NCI-H1105 (cell line): ENCODE measurements at regions not wholly inside any gene's neighbourhood (a gene's known extent, or its start where the extent isn't known, plus 50 kb on each side); places are given as distances from the start of the nearest gene placed in this dataset.
A peak's percentile ranks its signal among the peaks of the same experiment; 100 is the strongest.

Experiments
- DNase-seq: peaks from one replicate; lab custom pipeline; 2025; lab: John Stamatoyannopoulos, UW

DNA sequence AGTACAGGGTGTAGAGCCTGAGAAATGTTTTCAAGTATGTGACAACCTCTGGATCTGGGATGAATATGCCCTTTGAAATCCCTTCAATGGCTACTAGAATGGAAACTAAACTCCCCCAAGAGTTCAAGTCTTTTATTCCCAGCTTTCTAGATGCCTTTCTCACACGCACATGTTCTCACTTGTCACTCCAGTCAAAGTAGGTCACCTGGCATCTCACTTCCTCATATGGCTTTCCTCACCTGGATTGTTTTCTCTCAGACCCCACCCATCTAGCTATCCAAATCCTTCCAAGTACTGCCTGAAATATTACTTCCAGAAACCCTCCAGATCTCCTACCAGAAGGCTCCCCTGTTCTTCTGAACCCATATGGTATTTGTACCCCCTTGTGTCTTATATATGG lies 615.4 kb upstream of the KLF4 start:
- no peak for DNase-seq

- no peak for DNase-seq
Observed at GRCh38 chr9:108103046-108103693, 613.6 kb upstream of the KLF4 start.

GRCh38 chr9:108101410-108101809 lies 611.8 kb upstream of the KLF4 start:
- no peak for DNase-seq

GRCh38 chr9:108100571-108100970 lies 611.0 kb upstream of the KLF4 start:
- no peak for DNase-seq

GRCh38 chr9:108099854-108100253 lies 610.3 kb upstream of the KLF4 start:
- DNase-seq = no peak

GRCh38 chr9:108095496-108095895 lies 605.9 kb upstream of the KLF4 start:
- no peak for DNase-seq

- DNase-seq = no peak
Observed at GRCh38 chr9:108094676-108094993, 605.1 kb upstream of the KLF4 start.

DNA sequence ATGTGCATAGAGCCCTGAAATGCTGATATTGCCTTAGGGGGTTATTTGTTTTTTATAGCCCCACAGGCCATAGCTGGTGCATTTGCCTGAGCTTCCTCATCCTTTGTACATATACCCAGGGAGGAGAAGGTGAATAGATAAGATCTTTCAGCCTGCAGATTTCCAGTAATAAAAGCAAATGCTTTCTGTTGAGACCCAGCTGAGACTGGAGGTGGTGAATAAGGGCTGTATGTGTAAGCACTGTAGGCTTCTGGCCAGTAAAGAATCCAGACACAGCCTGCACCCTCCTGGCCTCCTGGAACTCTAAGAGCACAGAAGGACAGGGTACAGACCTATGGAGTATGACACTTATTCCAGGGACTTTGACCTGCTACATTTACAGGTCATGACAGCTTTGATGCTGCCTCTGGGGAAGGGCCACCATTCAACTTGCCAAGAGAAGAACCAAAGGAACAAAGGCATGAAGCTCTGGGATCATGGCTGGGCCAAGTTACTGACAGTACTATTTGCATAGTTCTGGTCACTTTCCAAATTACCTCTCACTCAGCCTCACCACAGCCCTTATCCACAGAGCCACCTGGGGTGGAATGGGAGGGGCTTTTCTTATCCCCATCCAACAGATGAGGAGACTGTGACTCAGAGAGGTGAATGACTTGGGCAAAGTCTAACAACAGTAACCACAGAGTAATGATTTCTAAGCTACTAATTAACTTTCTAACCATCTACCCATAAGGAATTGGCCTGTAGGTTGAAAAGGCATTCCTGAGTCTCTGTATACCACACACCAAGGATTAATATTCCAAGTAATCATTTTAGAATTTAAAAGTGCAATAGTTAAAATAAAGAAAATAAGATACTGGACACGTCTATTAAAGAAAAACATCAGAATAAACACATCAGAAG lies 604.5 kb upstream of the KLF4 start:
- DNase-seq = no peak

- DNase-seq = no peak
Observed at GRCh38 chr9:108088916-108089315, 599.3 kb upstream of the KLF4 start.

DNA sequence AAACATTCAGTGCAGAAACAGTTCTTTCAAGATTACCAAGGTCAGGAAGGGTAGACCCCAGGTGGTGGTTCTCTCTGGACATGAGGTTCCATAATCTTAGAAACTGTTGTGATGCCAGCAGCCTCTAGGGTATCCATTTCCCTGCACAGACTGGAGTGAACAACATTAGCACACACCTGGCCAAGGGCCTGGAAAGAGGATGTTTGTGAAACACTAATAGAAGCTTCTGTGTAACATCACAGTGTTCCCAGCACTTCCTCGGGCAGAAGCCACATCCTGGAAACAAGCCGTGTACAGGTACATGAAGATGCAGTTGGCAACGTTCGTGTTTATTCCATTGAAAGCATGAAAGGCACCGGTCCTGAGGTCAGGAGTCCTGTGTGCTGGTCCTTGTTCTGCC lies 598.2 kb upstream of the KLF4 start:
- DNase-seq = no peak

- DNase-seq = no peak
Observed at GRCh38 chr9:108086624-108087023, 597.1 kb upstream of the KLF4 start.

GRCh38 chr9:108085294-108085693 lies 595.7 kb upstream of the KLF4 start:
- no peak for DNase-seq

- DNase-seq = no peak
Observed at GRCh38 chr9:108083796-108084352, 594.3 kb upstream of the KLF4 start.

- DNase-seq = peak; percentile 84
Observed at GRCh38 chr9:108083160-108083750, 593.7 kb upstream of the KLF4 start.

DNA sequence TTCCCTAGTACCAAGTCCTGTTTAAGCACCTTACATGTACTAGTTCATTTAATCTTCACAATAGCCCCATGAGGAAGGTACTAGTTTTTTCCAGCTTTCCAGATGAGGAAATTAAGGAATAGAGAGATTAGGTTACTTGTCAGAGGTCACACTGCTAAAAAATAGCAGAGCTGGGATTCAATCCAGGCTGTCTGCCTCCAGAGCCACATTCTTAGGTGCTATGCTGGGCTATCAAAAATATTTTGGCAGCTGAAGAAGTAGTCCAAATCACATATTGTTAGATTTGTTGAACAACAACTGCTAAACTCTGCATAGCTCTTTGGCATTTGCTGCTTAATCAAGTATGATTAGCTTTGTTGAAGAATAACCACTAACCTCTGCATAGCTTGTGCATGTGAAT lies 591.5 kb upstream of the KLF4 start:
- no peak for DNase-seq

GRCh38 chr9:108080285-108080684 lies 590.7 kb upstream of the KLF4 start:
- DNase-seq = no peak

GRCh38 chr9:108078811-108079210 lies 589.2 kb upstream of the KLF4 start:
- DNase-seq = no peak

DNA sequence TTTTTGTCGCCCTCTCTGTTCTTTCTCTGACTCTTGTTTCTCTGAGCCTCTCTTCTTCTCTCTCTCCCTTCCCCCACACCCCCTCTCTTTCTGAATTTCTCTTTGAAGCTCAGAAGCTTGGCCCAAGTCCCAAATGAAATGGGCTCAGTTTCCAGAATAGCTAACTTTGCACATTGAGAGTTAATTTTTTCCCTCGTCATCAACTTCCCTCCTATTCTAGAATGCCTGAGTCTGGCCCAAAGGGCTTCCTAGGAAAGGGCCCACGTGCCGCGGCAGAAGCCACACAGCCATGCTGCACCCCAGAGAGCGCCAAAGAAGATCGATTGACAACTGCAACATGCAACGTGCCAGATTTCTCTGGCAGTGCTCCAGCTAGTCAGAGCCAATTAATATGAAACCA lies 588.8 kb upstream of the KLF4 start:
- DNase-seq = no peak

- no peak for DNase-seq
Observed at GRCh38 chr9:108077556-108077955, 588.0 kb upstream of the KLF4 start.

DNA sequence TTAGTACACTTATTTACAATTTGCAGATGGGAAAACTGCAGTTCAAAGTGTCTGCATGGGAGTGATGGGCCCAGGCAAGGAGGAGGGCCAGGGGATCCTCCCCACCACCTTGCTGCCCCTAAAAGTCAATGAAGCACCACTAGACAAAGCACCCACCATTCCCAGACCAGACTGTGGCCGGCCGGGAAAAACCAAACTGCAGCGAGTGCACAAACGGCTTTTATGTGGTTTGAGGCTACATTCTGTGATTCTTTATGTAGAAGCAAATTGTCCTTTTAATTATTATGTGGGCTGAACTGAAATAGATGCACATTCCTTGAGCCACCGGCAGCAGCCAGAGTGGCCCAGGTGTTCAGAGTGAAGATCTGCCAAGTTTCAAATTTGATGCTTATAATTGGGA lies 585.3 kb upstream of the KLF4 start:
- no peak for DNase-seq

DNA sequence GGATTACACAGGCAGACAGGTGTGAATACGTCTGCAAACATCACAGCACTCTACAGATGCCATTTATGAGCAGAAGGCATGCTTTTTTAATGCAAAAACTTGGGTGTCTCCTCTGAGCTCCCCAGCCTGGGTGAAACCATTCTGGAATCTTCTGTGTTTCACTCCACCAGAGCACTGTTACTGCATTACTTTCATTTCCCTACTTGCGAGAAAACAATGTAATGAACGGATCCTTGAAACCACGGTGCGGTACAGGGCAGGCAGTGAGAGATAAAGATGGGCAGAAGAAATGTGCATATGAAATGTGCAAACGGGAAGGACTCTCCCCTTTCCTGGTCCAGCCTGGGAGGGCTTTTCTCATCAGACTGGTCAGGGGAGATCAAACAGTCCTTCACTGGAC lies 584.3 kb upstream of the KLF4 start:
- DNase-seq = no peak

- DNase-seq = no peak
Observed at GRCh38 chr9:108072740-108073139, 583.2 kb upstream of the KLF4 start.

DNA sequence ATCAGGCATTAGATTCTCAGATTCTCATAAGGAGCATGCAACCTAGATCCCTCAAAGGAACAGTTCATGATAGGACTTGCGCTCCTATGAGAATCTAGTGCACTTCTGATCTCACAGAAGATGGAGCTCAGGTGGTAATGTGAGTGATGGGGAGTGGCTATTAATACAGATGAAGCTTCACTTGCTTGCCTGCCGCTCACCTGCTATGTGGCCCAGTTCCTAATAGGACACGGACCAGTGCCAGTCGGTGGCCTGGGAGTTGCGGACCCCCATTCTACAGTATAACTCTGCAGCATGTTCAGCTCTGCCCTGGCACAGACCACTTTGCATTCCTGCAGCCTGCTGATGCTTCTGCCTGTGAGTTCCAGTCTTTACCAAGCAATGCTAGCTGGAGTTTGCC lies 581.3 kb upstream of the KLF4 start:
- no peak for DNase-seq
